HEK293 (cell line): ENCODE measurements at regions not wholly inside any gene's neighbourhood (a gene's known extent, or its start where the extent isn't known, plus 50 kb on each side); places are given as distances from the start of the nearest gene placed in this dataset.

ENCODE experiments used
- ZNF529 ChIP-seq: fragments of 450-650 bp; formaldehyde crosslinking; IDR thresholded peaks from 2 replicates; pipeline ENCODE4 v1.5.1; 2017; ENCODE audit warnings: missing genetic modification characterization, missing biosample characterization; ENCODE audit not compliant: insufficient replicate concordance
- ZNF530 ChIP-seq: fragments of 450-650 bp; formaldehyde crosslinking; IDR thresholded peaks from 2 replicates; pipeline ENCODE4 v1.5.1; 2016; ENCODE audit warnings: low read depth, missing biosample characterization, missing genetic modification characterization
- ZNF571 ChIP-seq: fragments of 450-650 bp; formaldehyde crosslinking; IDR thresholded peaks from 2 replicates; pipeline ENCODE4 v1.5.0; 2017; ENCODE audit warnings: missing biosample characterization, missing genetic modification characterization
- ZNF785 ChIP-seq: fragments of 450-650 bp; formaldehyde crosslinking; IDR thresholded peaks from 2 replicates; pipeline ENCODE4 v1.5.1; 2016; ENCODE audit warnings: missing biosample characterization, missing genetic modification characterization
- TF ChIP-seq, protein P1 (sequence below): fragments of 450-650 bp; formaldehyde crosslinking; IDR thresholded peaks from 2 replicates; pipeline ENCODE4 v1.5.1; 2016; ENCODE audit warnings: missing biosample characterization, missing genetic modification characterization

DNA sequence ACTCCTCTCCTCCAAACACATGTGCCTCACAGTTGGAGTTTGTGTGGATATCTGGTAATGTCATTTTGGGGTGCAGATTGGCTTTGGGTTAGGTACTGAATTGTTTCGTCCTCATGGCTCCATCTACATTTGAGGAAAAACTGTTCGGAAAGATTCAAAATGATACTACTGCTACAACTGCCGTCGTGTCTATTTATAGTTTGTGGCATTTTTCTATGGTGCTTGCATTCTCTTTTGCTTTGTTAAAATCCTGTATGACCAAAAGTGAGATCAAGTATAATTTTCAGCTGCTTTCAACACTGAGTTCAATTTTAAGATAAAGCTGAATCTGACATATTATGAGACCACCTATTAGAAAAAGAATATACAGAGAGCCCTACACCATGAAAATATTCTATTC is 176.3 kb upstream of the DSEL start:
- TF ChIP-seq, protein P1, sequence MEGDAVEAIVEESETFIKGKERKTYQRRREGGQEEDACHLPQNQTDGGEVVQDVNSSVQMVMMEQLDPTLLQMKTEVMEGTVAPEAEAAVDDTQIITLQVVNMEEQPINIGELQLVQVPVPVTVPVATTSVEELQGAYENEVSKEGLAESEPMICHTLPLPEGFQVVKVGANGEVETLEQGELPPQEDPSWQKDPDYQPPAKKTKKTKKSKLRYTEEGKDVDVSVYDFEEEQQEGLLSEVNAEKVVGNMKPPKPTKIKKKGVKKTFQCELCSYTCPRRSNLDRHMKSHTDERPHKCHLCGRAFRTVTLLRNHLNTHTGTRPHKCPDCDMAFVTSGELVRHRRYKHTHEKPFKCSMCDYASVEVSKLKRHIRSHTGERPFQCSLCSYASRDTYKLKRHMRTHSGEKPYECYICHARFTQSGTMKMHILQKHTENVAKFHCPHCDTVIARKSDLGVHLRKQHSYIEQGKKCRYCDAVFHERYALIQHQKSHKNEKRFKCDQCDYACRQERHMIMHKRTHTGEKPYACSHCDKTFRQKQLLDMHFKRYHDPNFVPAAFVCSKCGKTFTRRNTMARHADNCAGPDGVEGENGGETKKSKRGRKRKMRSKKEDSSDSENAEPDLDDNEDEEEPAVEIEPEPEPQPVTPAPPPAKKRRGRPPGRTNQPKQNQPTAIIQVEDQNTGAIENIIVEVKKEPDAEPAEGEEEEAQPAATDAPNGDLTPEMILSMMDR (tag by site-specific recombination) = no peak
- TF ChIP-seq ZNF530 (no peak), ZNF571 (tag by site-specific recombination) (no peak), ZNF529 (tag by site-specific recombination) (no peak), ZNF785 (tag by site-specific recombination) (no peak)
